Left ventricle myocardium superior (tissue), 1 donor: ENCODE measurements at regions not wholly inside any gene's neighbourhood (a gene's known extent, or its start where the extent isn't known, plus 50 kb on each side); places are given as distances from the start of the nearest gene placed in this dataset.
"Not testable (repeated sequence)": the region's sequence is repeated elsewhere in the genome, so short reads cannot be mapped to it uniquely, and the experiment has no call there.

Experiments
- ATAC-seq: fragments of 200-7000 bp; cut with Tn5 transposase; one replicate; pipeline ENCODE4 v1.9.1; 2020; ENCODE audit warnings: mild to moderate bottlenecking, moderate library complexity
- DNase-seq: peaks from one replicate; pipeline ENCODE4 v3.0.0-alpha.2; 2020
- intact Hi-C: fragments of 100-400 bp; cut with micrococcal nuclease; formaldehyde crosslinking; loops from one replicate; pipeline ENCODE4 v1.11.0; 2022
- donor health status: DM: no; HTN: yes; CAD: no; lungs with severe emphysema.

GRCh38 chr7:51639661-51640334 is 323.2 kb upstream of the COBL start:
- intact Hi-C loops = no loop called here
- ATAC-seq (no peak), DNase-seq (no peak)

- intact Hi-C loops = no loop called here
- DNase-seq = no peak
- no peak for ATAC-seq
Measured at GRCh38 chr7:51636503-51636902, 319.9 kb upstream of the COBL start.

GRCh38 chr7:51635775-51636174 is 319.2 kb upstream of the COBL start:
- no peak for ATAC-seq
- no peak for DNase-seq
- intact Hi-C loops = no loop called here

- intact Hi-C loops = no loop called here
- no peak for ATAC-seq
- DNase-seq = no peak
Measured at GRCh38 chr7:51634538-51634937, 317.9 kb upstream of the COBL start.

GRCh38 chr7:51634025-51634424 is 317.4 kb upstream of the COBL start:
- DNase-seq = no peak
- intact Hi-C loops = no loop called here
- no peak for ATAC-seq

- no peak for ATAC-seq
- DNase-seq = no peak
- intact Hi-C loops = no loop called here
Measured at GRCh38 chr7:51633596-51633995, 317.0 kb upstream of the COBL start.

GRCh38 chr7:51633006-51633405 is 316.4 kb upstream of the COBL start:
- DNase-seq = no peak
- no peak for ATAC-seq
- intact Hi-C loops = no loop called here

GRCh38 chr7:51630933-51631332 is 314.3 kb upstream of the COBL start:
- ATAC-seq (no peak), DNase-seq (no peak)
- intact Hi-C loops = no loop called here

GRCh38 chr7:51629206-51629605 is 312.6 kb upstream of the COBL start:
- ATAC-seq = no peak
- intact Hi-C loops = no loop called here
- DNase-seq = no peak

GRCh38 chr7:51621956-51622355 is 305.3 kb upstream of the COBL start:
- intact Hi-C loops = no loop called here
- DNase-seq = no peak
- ATAC-seq = no peak

- DNase-seq (no peak), ATAC-seq (no peak)
- intact Hi-C loops = no loop called here
Measured at GRCh38 chr7:51620706-51621105, 304.1 kb upstream of the COBL start.

- intact Hi-C loops = no loop called here
- ATAC-seq (no peak), DNase-seq (no peak)
Measured at GRCh38 chr7:51619880-51620279, 303.3 kb upstream of the COBL start.

GRCh38 chr7:51617686-51618085 is 301.1 kb upstream of the COBL start:
- DNase-seq (no peak), ATAC-seq (no peak)
- intact Hi-C loops = no loop called here

- ATAC-seq (peak; percentile 86), DNase-seq (peak; percentile 36)
- intact Hi-C loops = no loop called here
Measured at GRCh38 chr7:51613911-51614357, 297.3 kb upstream of the COBL start.

- peak; percentile 47 for ATAC-seq
- intact Hi-C loops = no loop called here
- no peak for DNase-seq
Measured at GRCh38 chr7:51611937-51612336, 295.3 kb upstream of the COBL start.

GRCh38 chr7:51607447-51607846 is 290.8 kb upstream of the COBL start:
- intact Hi-C loops = no loop called here
- no peak for DNase-seq
- ATAC-seq = no peak

- no peak for ATAC-seq
- intact Hi-C loops = no loop called here
- no peak for DNase-seq
Measured at GRCh38 chr7:51606601-51607154, 290.1 kb upstream of the COBL start.

GRCh38 chr7:51602376-51602775 is 285.8 kb upstream of the COBL start:
- DNase-seq (no peak), ATAC-seq (no peak)
- intact Hi-C loops = no loop called here

- ATAC-seq (no peak), DNase-seq (no peak)
- intact Hi-C loops = no loop called here
Measured at GRCh38 chr7:51601461-51601860, 284.9 kb upstream of the COBL start.

- ATAC-seq, intact Hi-C loops, DNase-seq: not testable (repeated sequence)
Measured at GRCh38 chr7:51599935-51600334, 283.3 kb upstream of the COBL start.

GRCh38 chr7:51593628-51594027 is 277.0 kb upstream of the COBL start:
- ATAC-seq (peak; percentile 67), DNase-seq (no peak)
- intact Hi-C loops = no loop called here
